Smooth muscle cell (in vitro differentiated cells): ENCODE measurements at regions not wholly inside any gene's neighbourhood (a gene's known extent, or its start where the extent isn't known, plus 50 kb on each side); places are given as distances from the start of the nearest gene placed in this dataset.

ENCODE experiments used
- DNase-seq: peaks from one replicate; lab custom pipeline; 2025; ENCODE audit not compliant: unreplicated experiment; lab: John Stamatoyannopoulos, UW
- H2AFZ ChIP-seq: fragments of 200-600 bp; sonication (generic); 2 replicates; pipeline ENCODE4 v1.6.0; 2016; ENCODE audit warnings: antibody characterized with exemption, low read depth, mild to moderate bottlenecking
- H3F3A ChIP-seq: fragments of 200-600 bp; sonication (generic); 2 replicates; pipeline ENCODE4 v1.6.0; 2017; ENCODE audit warnings: antibody characterized with exemption, low read depth
- H3K27ac ChIP-seq: fragments of 200-600 bp; sonication (generic); 2 replicates; pipeline ENCODE4 v1.5.1; 2016; ENCODE audit warnings: low read depth, mild to moderate bottlenecking
- H3K27me3 ChIP-seq: fragments of 200-600 bp; sonication (generic); 2 replicates; pipeline ENCODE4 v1.6.1; 2016; ENCODE audit warnings: low read depth, mild to moderate bottlenecking
- H3K36me3 ChIP-seq: fragments of 200-600 bp; sonication (generic); 2 replicates; pipeline ENCODE4 v1.5.1; 2016; ENCODE audit warnings: low read depth
- H3K4me1 ChIP-seq: fragments of 200-600 bp; sonication (generic); 2 replicates; pipeline ENCODE4 v1.5.1; 2016; ENCODE audit warnings: low read depth
- H3K4me2 ChIP-seq: fragments of 200-600 bp; sonication (generic); 2 replicates; pipeline ENCODE4 v1.6.0; 2016; ENCODE audit warnings: mild to moderate bottlenecking
- H3K4me3 ChIP-seq: fragments of 200-600 bp; sonication (generic); 2 replicates; pipeline ENCODE4 v1.5.1; 2016; ENCODE audit warnings: mild to moderate bottlenecking
- H3K79me2 ChIP-seq: fragments of 200-600 bp; sonication (generic); 2 replicates; pipeline ENCODE4 v1.6.0; 2016; ENCODE audit warnings: low read depth, mild to moderate bottlenecking
- H3K9ac ChIP-seq: fragments of 200-600 bp; sonication (generic); 2 replicates; pipeline ENCODE4 v1.6.0; 2016; ENCODE audit warnings: low read depth
- H3K9me3 ChIP-seq: fragments of 200-600 bp; sonication (generic); replicated peaks from 2 replicates; pipeline ENCODE4 v1.5.1; 2016; ENCODE audit warnings: low read depth
- H4K20me1 ChIP-seq: fragments of 200-600 bp; sonication (generic); 2 replicates; pipeline ENCODE4 v1.6.0; 2016; ENCODE audit warnings: low read depth
- CTCF ChIP-seq: fragments of 200-600 bp; sonication (generic); IDR thresholded peaks from 2 replicates; pipeline ENCODE4 v1.5.1; 2017; ENCODE audit warnings: borderline replicate concordance, mild to moderate bottlenecking, antibody characterized with exemption; ENCODE audit not compliant: insufficient read depth, poor library complexity, severe bottlenecking
- WGBS: methylation state at CpG from one replicate; pipeline ENCODE4 v1.1.7; 2016; ENCODE audit warnings: low lambda C conversion rate; 5-methylcytosine and 5-hydroxymethylcytosine counted together

GRCh38 chr10:3409928-3410327 lies 237.3 kb upstream of the PITRM1 start:
- no peak for TF ChIP-seq CTCF
- Histone ChIP-seq H3K79me2 (no peaks in the 10 kb centered on the region), H3K9ac (no peak overlapping the region), H3K4me3 (no peak overlapping the region), H3F3A (no peaks in the 10 kb centered on the region), H3K4me2 (no peak overlapping the region), H3K36me3 (no peaks in the 10 kb centered on the region), H3K4me1 (no peaks in the 10 kb centered on the region), H4K20me1 (no peaks in the 10 kb centered on the region), H3K27me3 (no peaks in the 10 kb centered on the region), H2AFZ (no peak overlapping the region), H3K27ac (no peak overlapping the region), H3K9me3 (no peaks in the 10 kb centered on the region)
- 98% methylated on average over 4 of the region's 4 CpGs for WGBS
- no peak for DNase-seq

DNA sequence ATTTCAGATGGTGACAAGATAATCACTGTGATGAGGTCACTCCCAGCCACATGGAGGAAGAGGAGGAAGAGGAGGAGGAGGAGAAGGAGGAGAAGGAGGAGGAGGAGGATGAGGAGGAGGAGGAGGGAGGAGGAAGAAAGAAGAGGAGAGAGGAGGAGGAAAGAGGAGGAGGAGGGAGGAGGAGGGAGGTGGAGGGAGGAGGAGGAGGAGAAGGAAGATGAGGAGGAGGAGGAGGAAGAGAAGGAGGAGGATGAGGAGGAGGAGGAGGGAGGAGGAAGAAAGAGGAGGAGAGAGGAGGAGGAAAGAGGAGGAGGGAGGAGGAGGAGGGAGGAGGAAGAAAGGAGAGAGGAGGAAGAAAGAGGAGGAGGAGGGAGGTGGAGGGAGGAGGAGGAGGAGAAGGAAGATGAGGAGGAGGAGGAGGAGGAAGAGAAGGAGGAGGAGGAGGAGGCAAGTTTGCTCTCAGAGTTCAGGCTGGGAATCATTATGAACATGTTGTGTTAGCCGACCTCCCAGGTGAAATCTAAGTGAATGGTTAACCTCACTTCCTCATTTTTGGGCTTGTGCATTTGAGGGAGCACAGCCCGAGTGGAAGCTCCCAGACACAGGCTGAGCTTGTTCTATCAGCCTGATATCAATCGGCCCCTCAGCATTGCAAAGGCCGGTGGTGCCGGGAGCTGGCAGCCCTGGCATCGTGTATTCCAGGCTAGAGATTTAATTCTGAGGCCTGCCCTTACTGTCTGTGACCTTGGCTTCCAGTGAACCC lies 236.2 kb upstream of the PITRM1 start:
- Histone ChIP-seq H3K79me2 (no peaks in the 10 kb centered on the region), H4K20me1 (no peaks in the 10 kb centered on the region), H3K4me2 (no peak overlapping the region), H2AFZ (no peak overlapping the region), H3K27ac (no peak overlapping the region), H3K4me1 (no peaks in the 10 kb centered on the region), H3K36me3 (no peaks in the 10 kb centered on the region), H3K27me3 (no peaks in the 10 kb centered on the region), H3K9ac (no peak overlapping the region), H3F3A (no peaks in the 10 kb centered on the region), H3K9me3 (no peaks in the 10 kb centered on the region), H3K4me3 (no peak overlapping the region)
- TF ChIP-seq CTCF: no peak
- DNase-seq: no peak
- 97% methylated on average over 5 of the region's 6 CpGs for WGBS

DNA sequence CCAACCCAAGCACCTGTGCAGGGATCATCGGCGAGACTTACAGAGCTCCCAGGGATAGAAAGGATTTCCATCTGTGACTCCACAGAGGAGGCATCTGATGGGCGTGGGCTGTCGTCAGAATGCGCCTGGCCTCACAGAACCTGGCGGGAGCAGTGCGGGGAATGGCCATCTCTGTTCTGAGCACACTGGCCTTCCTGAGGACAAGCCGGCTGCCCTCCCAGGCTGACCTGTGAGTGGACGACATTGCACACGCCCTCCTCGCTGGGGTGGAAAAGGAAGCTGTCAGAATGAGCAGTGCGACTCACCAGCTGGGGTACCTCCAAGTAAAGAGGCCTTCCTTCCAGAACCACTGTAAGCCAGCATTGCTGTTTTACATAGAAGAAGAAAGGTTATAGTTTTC lies 234.6 kb upstream of the PITRM1 start:
- H4K20me1 ChIP-seq: no peaks in the 10 kb centered on the region
- no peak for DNase-seq
- no peak overlapping the region for H3K9ac ChIP-seq
- 95% methylated on average over 12 of the region's 12 CpGs for WGBS
- no peaks in the 10 kb centered on the region for H3K9me3 ChIP-seq
- TF ChIP-seq CTCF: no peak
- H2AFZ ChIP-seq: no peak overlapping the region
- no peaks in the 10 kb centered on the region for H3K27me3 ChIP-seq
- no peak overlapping the region for H3K27ac ChIP-seq
- H3K4me1 ChIP-seq: no peaks in the 10 kb centered on the region
- no peaks in the 10 kb centered on the region for H3K79me2 ChIP-seq
- H3K4me2 ChIP-seq: no peak overlapping the region
- no peak overlapping the region for H3K4me3 ChIP-seq
- no peaks in the 10 kb centered on the region for H3K36me3 ChIP-seq
- H3F3A ChIP-seq: no peaks in the 10 kb centered on the region

DNA sequence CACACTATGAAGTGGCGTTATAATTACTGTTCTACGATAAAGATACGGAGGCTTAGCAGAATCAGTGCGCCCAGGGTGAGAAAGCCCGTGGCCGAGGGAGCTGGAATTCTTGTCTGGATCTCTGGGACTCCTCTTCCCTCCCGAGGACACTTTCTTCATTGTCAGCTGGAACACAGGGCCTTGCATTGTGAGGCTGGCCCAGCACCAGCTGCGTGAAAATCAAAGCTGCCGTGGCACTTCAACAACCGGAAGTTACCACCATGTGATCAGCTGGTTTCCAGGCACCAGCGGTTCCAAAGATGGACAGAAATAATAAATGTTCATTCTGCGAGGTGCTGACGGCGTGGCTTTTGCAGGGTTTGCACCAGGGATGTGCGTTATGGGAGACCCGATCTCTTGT lies 234.0 kb upstream of the PITRM1 start:
- Histone ChIP-seq H4K20me1 (no peaks in the 10 kb centered on the region), H3K4me2 (no peak overlapping the region), H3K9ac (no peak overlapping the region), H3K9me3 (no peaks in the 10 kb centered on the region), H3K36me3 (no peaks in the 10 kb centered on the region), H3F3A (no peaks in the 10 kb centered on the region), H3K27me3 (no peaks in the 10 kb centered on the region), H3K4me1 (no peaks in the 10 kb centered on the region), H3K79me2 (no peaks in the 10 kb centered on the region), H3K4me3 (no peak overlapping the region), H2AFZ (no peak overlapping the region), H3K27ac (no peak overlapping the region)
- DNase-seq: no peak
- TF ChIP-seq CTCF: no peak
- 89% methylated on average over 16 of the region's 16 CpGs for WGBS
